Body of pancreas (tissue), 4 donors: ENCODE measurements at regions not wholly inside any gene's neighbourhood (a gene's known extent, or its start where the extent isn't known, plus 50 kb on each side); places are given as distances from the start of the nearest gene placed in this dataset.

Experiments used
- POLR2A ChIP-seq, 3 donors: fragments of 450-650 bp; IDR thresholded peaks; one replicate each; pipeline ENCODE4 v1.6.1; 2016; ENCODE audit warnings: antibody characterized with exemption in 3 of 3, mild to moderate bottlenecking in 2 of 3
- TF ChIP-seq, protein P1 (sequence below), 7 experiments: fragments of 450-650 bp in 4 of 7; fragments of 200-600 bp in 3 of 7; sonication (generic) in 3 of 7; IDR thresholded peaks; one replicate each; pipeline ENCODE4 v1.5.1; 2016 to 2019; ENCODE audit warnings: antibody characterized with exemption in 7 of 7

DNA sequence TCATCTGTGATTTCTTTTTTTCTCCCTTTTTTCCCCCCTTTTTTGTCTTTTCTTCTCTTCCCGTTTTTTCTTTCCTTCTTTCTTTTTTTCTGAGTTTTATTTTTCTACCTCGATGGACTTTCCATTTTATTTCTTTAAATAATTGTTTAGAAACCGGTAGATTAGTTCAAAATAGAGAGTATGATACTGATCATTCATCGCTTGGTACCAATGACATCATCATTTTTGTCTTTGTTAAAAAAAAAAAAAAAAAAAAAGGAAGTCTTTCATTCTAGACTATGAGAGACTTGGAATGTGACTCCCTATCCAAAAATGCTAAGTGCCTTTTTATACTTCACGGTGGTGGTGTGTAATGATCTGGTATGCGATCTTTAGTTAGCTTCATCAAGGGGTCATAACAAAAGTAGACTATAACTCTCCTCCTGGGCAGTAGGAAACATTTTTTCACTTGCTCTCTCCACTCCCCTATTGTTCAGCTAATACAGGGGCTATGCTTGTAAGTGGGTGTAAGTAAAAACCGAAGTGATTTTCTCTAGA, 1517.5 kb upstream of the ZEB2 start:
- TF ChIP-seq, protein P1, sequence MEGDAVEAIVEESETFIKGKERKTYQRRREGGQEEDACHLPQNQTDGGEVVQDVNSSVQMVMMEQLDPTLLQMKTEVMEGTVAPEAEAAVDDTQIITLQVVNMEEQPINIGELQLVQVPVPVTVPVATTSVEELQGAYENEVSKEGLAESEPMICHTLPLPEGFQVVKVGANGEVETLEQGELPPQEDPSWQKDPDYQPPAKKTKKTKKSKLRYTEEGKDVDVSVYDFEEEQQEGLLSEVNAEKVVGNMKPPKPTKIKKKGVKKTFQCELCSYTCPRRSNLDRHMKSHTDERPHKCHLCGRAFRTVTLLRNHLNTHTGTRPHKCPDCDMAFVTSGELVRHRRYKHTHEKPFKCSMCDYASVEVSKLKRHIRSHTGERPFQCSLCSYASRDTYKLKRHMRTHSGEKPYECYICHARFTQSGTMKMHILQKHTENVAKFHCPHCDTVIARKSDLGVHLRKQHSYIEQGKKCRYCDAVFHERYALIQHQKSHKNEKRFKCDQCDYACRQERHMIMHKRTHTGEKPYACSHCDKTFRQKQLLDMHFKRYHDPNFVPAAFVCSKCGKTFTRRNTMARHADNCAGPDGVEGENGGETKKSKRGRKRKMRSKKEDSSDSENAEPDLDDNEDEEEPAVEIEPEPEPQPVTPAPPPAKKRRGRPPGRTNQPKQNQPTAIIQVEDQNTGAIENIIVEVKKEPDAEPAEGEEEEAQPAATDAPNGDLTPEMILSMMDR (IDR thresholded peaks at IDR 0.05), result no peak
- TF ChIP-seq POLR2A (IDR thresholded peaks at IDR 0.05), result no peak
